PC-9 (cell line): ENCODE measurements at regions not wholly inside any gene's neighbourhood (a gene's known extent, or its start where the extent isn't known, plus 50 kb on each side); places are given as distances from the start of the nearest gene placed in this dataset.

Experiments
- CTCF ChIP-seq: fragments of 200-600 bp; sonication (generic); conservative IDR thresholded peaks from 2 replicates; pipeline ENCODE4 v1.6.1; 2017; ENCODE audit warnings: mixed run types, antibody characterized with exemption, mild to moderate bottlenecking, moderate library complexity
- EZH2 ChIP-seq: fragments of 200-600 bp; sonication (generic); IDR thresholded peaks from 2 replicates; pipeline ENCODE4 v1.8.0; 2017; ENCODE audit warnings: antibody characterized with exemption, low read depth

DNA sequence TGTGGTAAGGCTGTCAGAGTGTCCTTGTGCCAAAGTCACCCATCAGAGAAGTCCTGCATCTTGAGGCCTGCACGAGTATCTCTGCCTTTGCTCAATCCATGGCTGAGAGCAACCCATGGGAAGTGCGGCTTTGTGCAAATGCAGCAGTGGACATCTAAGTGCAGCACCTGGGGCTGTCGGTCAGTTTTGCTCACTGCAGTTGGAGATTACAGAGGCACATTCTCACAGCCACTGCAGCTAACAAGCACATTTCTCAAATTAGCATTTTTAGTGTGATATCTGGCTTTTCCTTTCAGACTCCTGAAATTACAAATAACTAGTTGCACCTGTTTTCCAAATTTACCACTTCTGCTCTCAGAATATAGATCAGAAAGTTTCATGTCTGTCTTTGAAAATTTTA, 81.5 kb upstream of the DAZL start:
- TF ChIP-seq CTCF (no peak), EZH2 (no peak)
